Stimulated activated CD4-positive, alpha-beta T cell treated with anti-CD3 and anti-CD28 coated beads, TNF-alpha, amount 100 ng/mL, for 24 hours (primary cell): ENCODE measurements at regions not wholly inside any gene's neighbourhood (a gene's known extent, or its start where the extent isn't known, plus 50 kb on each side); places are given as distances from the start of the nearest gene placed in this dataset.
"Not testable (repeated sequence)": the region's sequence is repeated elsewhere in the genome, so short reads cannot be mapped to it uniquely, and the experiment has no call there.

Experiments used
- DNase-seq, 3 experiments: peaks; one replicate each; pipeline ENCODE4 v3.0.0-alpha.2; 2020; ENCODE audit warnings: low read depth in 3 of 3

- DNase-seq, result no peak
These were observed 124.5 kb upstream of the NEIL3 start for GRCh38 chr4:177185151-177185550.

- no peak for DNase-seq
These were observed 124.1 kb upstream of the NEIL3 start for GRCh38 chr4:177185579-177185978.

- DNase-seq, result no peak
These were observed 122.3 kb upstream of the NEIL3 start for GRCh38 chr4:177187371-177187770.

GRCh38 chr4:177190995-177191580, 118.6 kb upstream of the NEIL3 start:
- no peak for DNase-seq

GRCh38 chr4:177191586-177191985, 118.1 kb upstream of the NEIL3 start:
- DNase-seq, result no peak

- DNase-seq, result no peak
These were observed 117.7 kb upstream of the NEIL3 start for GRCh38 chr4:177191991-177192390.

GRCh38 chr4:177193024-177193715, 116.5 kb upstream of the NEIL3 start:
- not testable (repeated sequence) for DNase-seq

- no peak for DNase-seq
These were observed 114.8 kb upstream of the NEIL3 start for GRCh38 chr4:177194906-177195305.

- no peak for DNase-seq
These were observed 113.1 kb upstream of the NEIL3 start for GRCh38 chr4:177196615-177197014.

GRCh38 chr4:177201614-177202013, 108.1 kb upstream of the NEIL3 start:
- no peak for DNase-seq

- no peak for DNase-seq
These were observed 105.5 kb upstream of the NEIL3 start for GRCh38 chr4:177204126-177204525.

- peak in 1 of 3 experiments; percentile 6 for DNase-seq
These were observed 94.7 kb upstream of the NEIL3 start for GRCh38 chr4:177214935-177215334.

GRCh38 chr4:177220376-177220775, 89.3 kb upstream of the NEIL3 start:
- no peak for DNase-seq

GRCh38 chr4:177222781-177223180, 86.9 kb upstream of the NEIL3 start:
- DNase-seq, result no peak

- DNase-seq, result no peak
These were observed 84.1 kb upstream of the NEIL3 start for GRCh38 chr4:177225605-177226004.

- no peak for DNase-seq
These were observed 82.0 kb upstream of the NEIL3 start for GRCh38 chr4:177227636-177228035.

- no peak for DNase-seq
These were observed 81.1 kb upstream of the NEIL3 start for GRCh38 chr4:177228599-177228998.

- DNase-seq, result no peak
These were observed 80.3 kb upstream of the NEIL3 start for GRCh38 chr4:177229331-177229730.

GRCh38 chr4:177232473-177232872, 77.2 kb upstream of the NEIL3 start:
- DNase-seq, result no peak

GRCh38 chr4:177235026-177235425, 74.6 kb upstream of the NEIL3 start:
- DNase-seq, result no peak

- no peak for DNase-seq
These were observed 72.8 kb upstream of the NEIL3 start for GRCh38 chr4:177236886-177237285.

GRCh38 chr4:177237291-177237690, 72.4 kb upstream of the NEIL3 start:
- DNase-seq, result no peak

GRCh38 chr4:177239477-177239876, 70.2 kb upstream of the NEIL3 start:
- no peak for DNase-seq

GRCh38 chr4:177239878-177240277, 69.8 kb upstream of the NEIL3 start:
- no peak for DNase-seq
